NCI-H2171 (cell line): ENCODE measurements at regions not wholly inside any gene's neighbourhood (a gene's known extent, or its start where the extent isn't known, plus 50 kb on each side); places are given as distances from the start of the nearest gene placed in this dataset.

Experiments
- DNase-seq: peaks from one replicate; lab custom pipeline; 2025; lab: John Stamatoyannopoulos, UW

DNA sequence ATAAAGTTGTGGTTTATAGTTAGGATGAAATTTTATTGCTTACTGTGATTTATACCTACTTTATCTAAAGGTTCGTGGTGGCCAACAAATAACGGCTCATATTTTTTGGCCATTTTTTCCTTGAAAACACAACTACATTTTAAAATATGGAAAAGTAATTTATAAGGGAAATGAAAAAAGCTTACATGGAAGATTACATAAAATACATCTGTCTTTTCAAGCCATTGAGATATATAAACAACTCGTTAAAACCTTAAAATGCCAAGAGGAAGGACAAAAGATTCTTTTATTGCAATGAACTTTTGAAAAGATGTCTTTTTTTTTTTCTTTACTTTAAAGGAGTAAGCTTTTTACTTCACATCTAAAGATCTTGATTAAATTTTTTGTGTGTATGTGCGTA lies 55.4 kb upstream of the EYA4 start:
- DNase-seq: no peak

DNA sequence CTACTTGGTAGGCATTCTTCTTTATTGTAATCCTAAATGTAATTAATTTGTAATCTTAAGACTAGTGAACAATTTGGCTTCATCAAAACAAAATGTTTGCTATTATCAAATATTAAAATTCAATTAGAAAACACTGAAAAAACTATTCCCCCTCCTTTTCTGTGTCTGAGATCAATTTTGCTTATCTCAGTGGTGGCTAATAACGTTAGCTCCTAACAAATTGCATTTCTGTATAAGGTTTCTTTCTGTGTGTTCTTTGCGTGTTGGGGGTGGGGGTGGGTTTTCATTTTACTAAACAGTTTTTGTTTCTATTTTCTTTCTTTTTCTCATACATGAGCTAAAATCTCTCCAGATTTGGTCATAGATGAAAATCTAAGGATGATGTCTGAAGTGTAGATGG lies 54.0 kb upstream of the EYA4 start:
- DNase-seq: no peak

DNA sequence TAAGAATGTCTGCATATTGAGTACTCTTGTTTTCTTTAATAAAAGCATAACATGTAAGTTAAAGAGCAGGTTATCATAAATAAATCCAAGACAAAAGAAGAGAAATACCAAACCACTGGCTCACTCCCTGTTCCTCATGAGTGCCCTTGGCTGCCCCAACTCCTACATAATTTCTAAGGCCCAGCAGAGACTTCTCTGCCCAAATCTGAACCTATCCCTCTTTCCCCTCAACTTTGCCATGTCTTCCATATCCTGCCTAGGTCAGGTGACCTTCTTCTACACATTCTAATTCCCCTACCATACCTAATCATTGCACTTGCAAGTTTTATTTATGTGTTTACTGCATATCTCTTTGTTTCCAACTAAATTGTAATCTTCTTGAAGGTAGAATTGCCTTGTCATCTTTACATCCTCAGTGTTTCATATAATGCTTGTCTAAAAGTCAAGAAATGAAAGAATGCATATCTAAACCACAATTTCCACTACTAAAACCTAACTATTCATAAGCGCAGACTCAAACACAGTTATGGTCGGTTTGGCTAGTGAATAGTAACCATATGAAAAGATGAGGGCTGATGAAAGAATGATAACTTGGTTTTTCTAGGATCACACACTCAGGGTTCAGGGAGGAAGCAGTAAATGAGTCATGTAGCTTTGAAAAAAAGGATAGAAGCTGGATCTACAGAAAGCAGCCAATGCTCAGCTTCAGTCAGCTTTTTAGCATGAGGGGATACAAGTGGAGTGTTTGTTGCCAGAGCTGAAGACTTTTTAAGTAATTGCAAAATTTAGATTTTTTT lies 53.3 kb upstream of the EYA4 start:
- no peak for DNase-seq

DNA sequence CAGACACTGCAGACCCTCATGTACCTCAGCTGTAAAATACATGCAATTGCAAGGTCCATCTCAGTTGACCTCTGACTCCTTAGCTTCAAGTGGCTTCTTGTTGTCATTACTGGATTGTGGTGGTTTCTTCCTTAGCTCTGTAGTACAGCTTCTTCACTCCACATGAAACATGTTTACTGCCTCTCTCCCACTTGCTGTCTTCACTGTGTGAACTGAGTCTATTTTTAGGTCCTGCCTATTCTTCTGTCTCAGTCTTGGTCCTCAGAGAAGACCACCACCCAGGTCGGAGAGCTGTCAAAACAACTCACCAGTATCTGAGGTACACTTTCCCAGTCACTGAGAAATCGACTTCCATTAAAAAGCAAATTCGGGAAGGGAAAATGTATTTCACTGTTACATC lies 50.2 kb upstream of the EYA4 start:
- DNase-seq: no peak

DNA sequence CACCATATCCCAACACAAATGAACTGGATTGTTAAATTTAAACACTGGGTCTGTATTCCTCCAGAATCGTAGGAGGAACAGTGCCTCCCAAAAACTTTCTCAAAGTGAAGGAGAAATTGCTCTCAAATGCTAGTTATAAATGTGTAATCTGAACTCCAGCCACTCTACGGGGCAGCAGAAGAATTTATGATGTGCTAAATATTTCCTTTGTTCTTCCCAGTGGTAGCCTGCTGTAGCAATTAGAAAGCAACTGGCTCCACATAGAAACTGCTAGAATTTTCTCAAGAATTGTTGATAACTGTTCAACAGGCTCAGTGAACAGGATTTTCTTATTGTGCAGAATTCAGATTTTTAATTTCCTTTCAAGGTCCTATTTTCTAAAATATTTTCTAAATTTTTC lies 49.8 kb upstream of the EYA4 start:
- no peak for DNase-seq
